GM21381 (cell line): ENCODE measurements at regions not wholly inside any gene's neighbourhood (a gene's known extent, or its start where the extent isn't known, plus 50 kb on each side); places are given as distances from the start of the nearest gene placed in this dataset.
A peak's percentile ranks its signal among the peaks of the same experiment; 100 is the strongest.

Experiments used
- ATAC-seq: cut with Tn5 transposase; IDR thresholded peaks from one replicate; pipeline ENCODE4 v1.9.1; 2021; ENCODE audit warnings: mild to moderate bottlenecking, moderate library complexity; ENCODE audit not compliant: unreplicated experiment

- no peak for ATAC-seq
These were observed 116.8 kb upstream of the TNFAIP3 start for GRCh38 chr6:137750297-137750696.

DNA sequence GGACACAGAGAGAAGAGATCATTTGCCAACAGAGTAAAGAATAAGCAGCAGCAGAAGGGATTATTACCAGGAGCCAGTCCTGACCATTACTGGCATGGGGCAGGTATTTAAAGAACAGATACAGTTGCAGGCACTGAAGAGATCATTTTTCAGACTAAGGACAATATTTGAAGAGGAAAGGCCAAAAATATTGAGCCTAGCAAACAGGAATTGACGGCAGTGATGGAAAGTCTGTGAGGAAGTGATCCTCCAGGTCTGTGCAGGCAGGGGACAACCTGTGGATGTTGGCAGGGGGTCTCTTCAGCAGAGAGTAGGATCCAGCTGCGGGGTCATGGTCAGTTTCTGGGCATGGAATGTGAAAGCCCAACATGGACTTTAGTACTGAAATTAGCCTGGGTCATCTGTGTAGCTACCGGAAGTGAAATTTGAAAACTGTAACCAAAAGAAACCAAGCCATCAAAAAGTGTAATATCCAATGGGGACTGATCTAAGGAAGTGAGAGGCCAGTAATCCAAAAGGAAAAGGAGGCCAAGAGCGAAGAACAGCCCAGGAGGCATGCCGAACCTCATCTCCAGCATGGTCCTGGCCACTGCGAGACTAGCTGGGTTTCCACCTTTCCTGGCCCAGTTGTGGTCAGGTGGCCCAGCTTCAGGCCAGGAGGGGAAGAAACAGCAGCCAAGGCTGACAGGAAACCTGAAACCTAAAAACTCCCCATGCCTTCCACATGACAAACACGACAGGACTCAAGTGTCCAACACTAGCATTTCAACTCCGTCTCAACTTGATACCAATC lies 115.1 kb upstream of the TNFAIP3 start:
- no peak for ATAC-seq

DNA sequence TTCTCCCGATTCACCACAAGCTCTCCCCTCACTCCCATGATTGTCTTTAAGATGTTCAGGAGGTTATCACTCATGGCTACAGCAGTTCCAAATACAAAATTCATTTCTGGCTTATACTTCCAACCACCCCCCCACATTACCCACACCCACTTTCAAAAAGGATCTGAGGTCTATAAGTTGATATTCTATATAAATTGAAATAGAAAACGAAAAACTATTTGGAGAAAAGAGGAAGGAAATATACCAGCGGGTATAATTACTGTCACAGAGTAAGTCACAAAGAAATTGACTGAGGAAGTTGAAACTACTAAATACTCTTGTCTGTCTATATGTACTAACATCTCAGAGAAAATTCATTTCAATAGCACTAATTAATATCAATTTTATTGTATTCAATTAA lies 112.7 kb upstream of the TNFAIP3 start:
- ATAC-seq, result peak; percentile 75

DNA sequence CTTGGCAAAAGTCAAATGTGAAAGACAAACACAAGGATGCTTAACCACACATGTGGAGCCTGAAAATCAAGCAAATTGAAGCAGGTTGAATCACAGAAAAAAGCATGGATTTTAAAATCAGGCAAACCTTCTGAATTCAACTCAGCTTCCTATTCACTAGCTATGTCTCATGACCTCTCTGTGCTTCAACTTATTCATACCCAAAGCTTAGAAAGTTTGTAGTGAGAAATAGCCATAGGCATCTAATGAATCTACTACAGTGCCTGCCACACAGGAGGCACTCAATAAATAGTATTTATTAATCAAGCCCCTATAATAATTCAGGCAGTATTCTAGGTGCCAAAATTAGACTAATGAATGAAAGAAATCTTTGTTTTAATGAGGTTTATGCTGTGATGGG lies 112.2 kb upstream of the TNFAIP3 start:
- peak; percentile 31 for ATAC-seq

DNA sequence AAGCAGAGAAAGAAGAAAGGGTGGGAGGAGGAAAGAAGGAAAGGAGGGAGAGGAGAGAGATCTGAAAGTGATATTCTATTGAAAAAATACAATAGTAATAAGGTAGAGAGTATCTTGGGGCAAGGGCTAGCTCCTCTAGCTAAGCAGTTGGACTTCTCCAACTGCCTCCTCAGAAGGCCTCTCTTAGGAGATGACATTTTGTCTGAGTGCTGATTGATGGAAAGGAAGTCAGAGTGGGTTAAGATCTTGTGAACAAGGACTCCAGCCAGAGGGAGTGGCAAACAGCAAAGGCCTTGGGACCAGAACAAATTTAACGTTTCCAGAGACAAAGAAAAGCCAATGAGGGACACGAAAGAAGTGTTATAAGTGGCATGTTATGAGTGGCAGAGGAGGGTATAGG lies 111.8 kb upstream of the TNFAIP3 start:
- no peak for ATAC-seq

- no peak for ATAC-seq
These were observed 110.3 kb upstream of the TNFAIP3 start for GRCh38 chr6:137756788-137757187.

GRCh38 chr6:137758661-137759060 lies 108.4 kb upstream of the TNFAIP3 start:
- no peak for ATAC-seq

GRCh38 chr6:137759624-137760023 lies 107.4 kb upstream of the TNFAIP3 start:
- ATAC-seq, result no peak

GRCh38 chr6:137761072-137761471 lies 106.0 kb upstream of the TNFAIP3 start:
- ATAC-seq, result no peak

DNA sequence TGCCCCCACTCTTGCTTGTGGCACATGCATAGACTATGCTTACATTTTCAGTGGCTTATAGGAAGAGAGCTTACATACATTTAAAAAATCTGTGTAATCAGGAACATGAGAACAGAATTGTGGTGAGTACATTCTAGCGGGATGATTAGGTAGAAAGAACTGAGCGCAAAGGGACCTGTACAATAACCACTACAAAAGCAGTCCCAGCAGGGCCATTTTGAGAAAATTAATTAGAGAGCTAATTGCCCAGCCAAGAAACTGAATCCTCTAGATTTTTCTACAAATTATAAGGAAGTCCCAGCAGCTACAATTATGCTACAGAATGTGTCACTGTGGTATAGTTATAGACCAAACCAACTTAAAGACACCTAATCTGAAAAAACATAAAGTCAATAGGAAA lies 105.6 kb upstream of the TNFAIP3 start:
- no peak for ATAC-seq

- ATAC-seq, result no peak
These were observed 104.6 kb upstream of the TNFAIP3 start for GRCh38 chr6:137762168-137763090.

GRCh38 chr6:137763436-137763835 lies 103.6 kb upstream of the TNFAIP3 start:
- no peak for ATAC-seq

GRCh38 chr6:137763886-137764285 lies 103.2 kb upstream of the TNFAIP3 start:
- no peak for ATAC-seq

- no peak for ATAC-seq
These were observed 102.6 kb upstream of the TNFAIP3 start for GRCh38 chr6:137764464-137764863.

DNA sequence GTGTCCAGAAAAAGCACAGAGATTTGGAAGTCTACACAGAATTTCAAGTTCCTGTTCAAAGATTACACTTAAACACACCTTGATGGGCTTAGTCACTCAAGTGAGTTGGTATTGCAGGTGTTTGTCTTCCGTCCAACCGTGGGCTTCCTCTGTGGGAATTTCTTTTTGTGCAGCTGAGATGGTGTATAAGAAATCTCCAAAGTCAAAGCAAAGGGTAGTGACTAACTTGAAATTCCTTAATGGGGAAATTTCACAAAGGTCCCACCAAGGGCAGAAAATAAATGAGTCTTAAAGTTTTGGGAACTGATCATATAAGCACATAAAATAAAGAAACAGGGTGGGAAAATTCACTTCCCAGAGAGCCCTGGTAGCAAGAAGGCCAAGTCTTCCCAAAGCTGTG lies 102.0 kb upstream of the TNFAIP3 start:
- ATAC-seq, result no peak

DNA sequence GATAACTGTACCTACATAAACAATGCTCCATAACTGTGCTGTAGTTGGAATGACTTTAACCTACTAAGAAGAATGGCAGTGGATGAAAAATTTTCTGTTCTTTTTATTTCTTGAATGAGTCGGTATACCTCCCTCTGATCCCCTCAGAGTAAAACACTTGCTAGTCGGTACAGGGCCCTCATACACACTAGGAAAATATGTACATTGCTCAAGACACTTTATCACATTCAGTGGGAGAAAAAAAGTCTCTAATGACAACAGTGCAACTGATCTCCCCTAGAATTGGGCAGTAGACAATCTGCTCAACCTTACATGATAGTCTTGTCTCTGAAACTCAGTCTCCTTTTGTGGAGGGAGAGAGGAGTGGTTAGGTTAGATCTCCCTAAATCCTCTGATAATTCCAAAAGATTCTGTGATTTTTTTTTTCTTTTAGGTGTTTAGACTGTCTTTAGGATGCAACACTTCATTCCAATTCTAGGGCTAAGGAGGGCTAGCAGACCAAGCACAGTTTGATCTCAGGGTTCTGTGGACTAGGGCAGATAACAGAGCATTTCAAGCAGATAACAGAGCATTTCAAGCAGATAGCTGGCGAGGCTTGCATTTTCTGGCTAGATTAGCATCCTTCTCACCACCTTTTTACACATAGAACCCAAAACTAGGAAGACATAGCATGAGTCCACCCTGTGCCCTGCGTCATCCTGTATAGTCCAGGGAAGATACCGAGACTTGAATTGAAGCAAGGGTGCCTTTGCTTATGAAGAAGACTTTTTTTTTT lies 100.3 kb upstream of the TNFAIP3 start:
- no peak for ATAC-seq

- ATAC-seq, result no peak
These were observed 99.6 kb upstream of the TNFAIP3 start for GRCh38 chr6:137767465-137767864.

DNA sequence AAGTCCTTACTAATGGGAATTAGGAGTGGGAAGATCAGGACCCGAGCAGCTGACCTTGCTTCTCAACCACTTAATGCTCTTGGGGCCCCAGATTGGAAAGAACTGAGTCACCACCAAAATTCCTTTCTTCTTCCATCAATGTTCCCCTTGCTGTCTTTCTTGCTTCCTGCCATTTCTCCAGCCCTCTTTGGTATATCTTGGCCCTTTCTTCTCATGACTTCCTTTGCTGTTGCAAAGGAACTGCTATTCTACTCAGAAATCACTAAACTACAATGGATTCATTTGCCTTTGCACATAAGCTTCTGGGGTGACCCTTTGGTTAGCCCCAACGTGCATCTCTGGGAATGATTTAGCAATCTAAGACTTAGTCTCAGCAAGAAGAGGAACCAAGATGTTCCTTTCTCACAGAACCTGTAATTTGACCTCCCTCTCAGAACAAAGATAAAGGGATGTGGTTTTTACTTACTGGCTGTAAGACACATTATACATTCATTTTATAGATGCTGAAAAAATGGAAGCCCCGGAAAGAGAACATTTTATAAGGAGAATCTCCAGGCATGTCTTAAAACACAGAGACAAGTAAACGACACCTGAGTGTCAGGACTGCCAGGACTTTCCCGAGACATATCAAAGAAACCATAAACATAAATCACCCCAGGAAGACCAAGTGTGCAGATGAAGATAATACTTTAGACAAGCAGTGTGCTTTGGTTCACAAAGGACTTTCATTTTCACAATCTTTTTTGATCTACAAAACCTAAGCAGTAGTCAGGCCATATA lies 99.0 kb upstream of the TNFAIP3 start:
- peak; percentile 60 for ATAC-seq

DNA sequence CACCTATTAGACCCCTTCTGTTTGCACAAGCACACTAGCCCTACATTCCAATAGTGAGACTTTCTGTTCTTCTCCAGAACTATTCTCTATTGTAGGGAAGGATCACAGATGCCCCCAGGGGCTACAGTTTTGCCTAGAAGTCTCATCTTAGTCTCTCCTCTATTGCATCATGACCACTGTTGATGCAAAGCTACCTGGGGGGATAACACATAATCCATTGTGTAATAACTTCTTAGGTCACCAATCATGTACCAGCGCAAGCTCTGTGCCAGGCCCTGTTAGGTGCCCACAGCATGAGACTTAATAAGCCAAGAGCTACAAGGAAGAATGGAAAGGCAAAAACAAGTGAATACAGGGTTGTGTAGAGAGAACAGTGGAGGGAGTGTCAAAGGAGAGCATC lies 98.1 kb upstream of the TNFAIP3 start:
- ATAC-seq, result no peak

DNA sequence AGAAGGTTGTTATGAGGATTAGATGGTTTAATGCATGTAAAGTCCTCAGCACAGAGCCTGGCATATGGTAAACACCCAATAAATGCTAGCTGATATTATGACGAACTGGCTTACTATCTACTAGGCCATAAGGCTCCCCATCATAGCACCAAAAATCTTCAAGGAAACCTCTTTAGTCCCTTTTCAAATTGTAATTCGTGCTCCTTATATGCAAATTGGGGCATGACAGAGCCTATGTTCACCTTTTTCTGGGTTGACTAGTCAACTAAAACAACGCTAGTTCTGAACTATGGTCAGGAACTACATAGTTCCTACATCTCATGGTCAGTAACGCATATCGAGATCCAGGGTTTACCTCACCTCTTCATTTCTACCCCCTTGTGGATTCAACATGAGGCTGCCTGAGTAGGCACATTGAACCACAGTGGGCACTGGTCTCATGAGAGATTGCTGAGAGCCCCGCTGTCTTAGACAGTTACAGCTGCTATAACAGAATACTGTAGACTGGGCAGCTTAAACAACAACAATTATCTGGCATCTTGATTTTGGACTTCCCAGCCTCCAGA lies 97.2 kb upstream of the TNFAIP3 start:
- ATAC-seq, result peak; percentile 44
